Common myeloid progenitor, CD34-positive (primary cell): ENCODE measurements at regions not wholly inside any gene's neighbourhood (a gene's known extent, or its start where the extent isn't known, plus 50 kb on each side); places are given as distances from the start of the nearest gene placed in this dataset.
"Not testable (repeated sequence)": the region's sequence is repeated elsewhere in the genome, so short reads cannot be mapped to it uniquely, and the experiment has no call there.

Source experiments
- CTCF ChIA-PET: fragments of 350-600 bp; sonication (Branson Sonifier 250); formaldehyde crosslinking; loops from one replicate; lab custom pipeline; 2021; ENCODE audit warnings: antibody characterized with exemption; lab: Charles Lee
- POLR2A ChIA-PET: fragments of 350-600 bp; sonication (Branson Sonifier 250); formaldehyde crosslinking; loops from one replicate; lab custom pipeline; 2021; ENCODE audit warnings: antibody characterized with exemption; lab: Charles Lee
- DNase-seq, 3 donors: peaks; one replicate each; pipeline versions ENCODE4 v3.0.0 to v3.0.0-alpha.2; 2013
- H3K27ac ChIP-seq, 2 experiments: 1 replicate in 1 of 2; 2 replicates in 1 of 2; pipeline ENCODE4 v1.7.0; 2013; ENCODE audit warnings: inconsistent platforms in 2 of 2, low read length in 2 of 2, mild to moderate bottlenecking in 2 of 2, low read depth in 1 of 2, moderate library complexity in 1 of 2; ENCODE audit not compliant: severe bottlenecking in 2 of 2, insufficient read depth in 1 of 2, poor library complexity in 1 of 2
- H3K27me3 ChIP-seq, 5 experiments: replicated peaks in 2 of 5; 1 replicate in 3 of 5; 2 replicates in 2 of 5; pipeline versions ENCODE4 v1.6.1 to v1.7.0; 2013; ENCODE audit warnings: low read length in 4 of 5, mild to moderate bottlenecking in 2 of 5, moderate library complexity in 2 of 5, inconsistent platforms in 1 of 5; ENCODE audit not compliant: insufficient read depth in 5 of 5, control insufficient read depth in 4 of 5
- H3K36me3 ChIP-seq, 4 experiments: 1 replicate in 2 of 4; 2 replicates in 2 of 4; pipeline versions ENCODE4 v1.6.1 to v1.7.0; 2013; ENCODE audit warnings: low read length in 3 of 4, control low read depth in 1 of 4, mild to moderate bottlenecking in 1 of 4; ENCODE audit not compliant: control insufficient read depth in 4 of 4, insufficient read depth in 4 of 4
- H3K4me1 ChIP-seq, 4 experiments: 1 replicate in 3 of 4; 2 replicates in 1 of 4; pipeline versions ENCODE4 v1.6.1 to v1.7.1; 2013; ENCODE audit warnings: low read length in 3 of 4, mild to moderate bottlenecking in 3 of 4, control low read depth in 1 of 4, inconsistent platforms in 1 of 4, moderate library complexity in 1 of 4; ENCODE audit not compliant: control insufficient read depth in 4 of 4, insufficient read depth in 4 of 4; ENCODE audit errors: control extremely low read depth in 1 of 4
- H3K4me3 ChIP-seq, 7 experiments: 1 replicate in 4 of 7; 2 replicates in 3 of 7; pipeline versions ENCODE4 v1.5.1 to v1.7.0; 2013; ENCODE audit warnings: mild to moderate bottlenecking in 7 of 7, low read length in 6 of 7, moderate library complexity in 6 of 7, inconsistent platforms in 2 of 7, low read depth in 2 of 7, control low read depth in 1 of 7; ENCODE audit not compliant: insufficient read depth in 4 of 7, control insufficient read depth in 1 of 7; ENCODE audit errors: extremely low read depth in 1 of 7
- H3K9me3 ChIP-seq, 5 experiments: 1 replicate in 4 of 5; 2 replicates in 1 of 5; pipeline versions ENCODE4 v1.6.1 to v1.7.1; 2013; ENCODE audit warnings: low read length in 4 of 5, mild to moderate bottlenecking in 2 of 5, inconsistent platforms in 1 of 5, low read depth in 1 of 5, moderate library complexity in 1 of 5; ENCODE audit not compliant: control insufficient read depth in 4 of 5, insufficient read depth in 2 of 5; ENCODE audit errors: control extremely low read depth in 1 of 5
- WGBS: methylation state at CpG from one replicate; pipeline ENCODE4 v1.1.5; 2013; ENCODE audit not compliant: insufficient coverage; 5-methylcytosine and 5-hydroxymethylcytosine counted together

- no peak overlapping the region for H3K27ac ChIP-seq
- POLR2A ChIA-PET, result no interaction called here
- DNase-seq, result no peak
- no peaks in the 10 kb centered on the region for H3K4me1 ChIP-seq
- H3K9me3 ChIP-seq, result peaks cover 0 to 3% (median 0%) of the 10 kb centered on the region in 5 experiments
- 94% methylated on average over 3 of the region's 3 CpGs for WGBS
- H3K27me3 ChIP-seq, result no peaks in the 10 kb centered on the region
- no peak overlapping the region for H3K4me3 ChIP-seq
- H3K36me3 ChIP-seq, result no peaks in the 10 kb centered on the region
- CTCF ChIA-PET, result no interaction called here
These were observed 85.0 kb upstream of the SEL1L start for GRCh38 chr14:81618695-81619094.

GRCh38 chr14:81619816-81620215, 86.2 kb upstream of the SEL1L start:
- H3K4me3 ChIP-seq, result no peak overlapping the region
- no peak for DNase-seq
- POLR2A ChIA-PET, result no interaction called here
- no peaks in the 10 kb centered on the region for H3K27me3 ChIP-seq
- peaks cover 0 to 2% (median under 1%) of the 10 kb centered on the region in 4 experiments for H3K4me1 ChIP-seq
- H3K9me3 ChIP-seq, result peaks cover 0 to 3% (median 0%) of the 10 kb centered on the region in 5 experiments
- no peaks in the 10 kb centered on the region for H3K36me3 ChIP-seq
- H3K27ac ChIP-seq, result no peak overlapping the region
- 100% methylated on average over 2 of the region's 6 CpGs for WGBS
- CTCF ChIA-PET, result no interaction called here

- DNase-seq, H3K27me3 ChIP-seq, H3K4me3 ChIP-seq, H3K27ac ChIP-seq, CTCF ChIA-PET, H3K9me3 ChIP-seq, POLR2A ChIA-PET, H3K4me1 ChIP-seq, H3K36me3 ChIP-seq: not testable (repeated sequence)
- WGBS, result 98% methylated on average over 45 of the region's 55 CpGs
These were observed 90.2 kb upstream of the SEL1L start for GRCh38 chr14:81623771-81624396.

GRCh38 chr14:81625343-81625742, 91.7 kb upstream of the SEL1L start:
- POLR2A ChIA-PET, result interaction anchor here (0.5 kb wide), 1 partner anchor 127 kb away, joined by 4 read pairs; no protein-coding TSS in a partner anchor
- WGBS, result no CpG with 5 or more reads among the region's 1 CpG
- peak; percentile 16 to 41 (median 35) for DNase-seq
- peaks cover 0 to 2% (median 0%) of the 10 kb centered on the region in 5 experiments for H3K27me3 ChIP-seq
- H3K4me3 ChIP-seq, result no peak overlapping the region
- no peaks in the 10 kb centered on the region for H3K36me3 ChIP-seq
- no peak overlapping the region for H3K27ac ChIP-seq
- peaks cover 0 to 3% (median under 1%) of the 10 kb centered on the region in 4 experiments for H3K4me1 ChIP-seq
- no peaks in the 10 kb centered on the region for H3K9me3 ChIP-seq
- CTCF ChIA-PET, result interaction anchor here (1.0 kb wide), 1 partner anchor 1675 kb away, joined by 3 read pairs; no protein-coding TSS in a partner anchor

- POLR2A ChIA-PET, result no interaction called here
- no peaks in the 10 kb centered on the region for H3K36me3 ChIP-seq
These were observed 98.5 kb upstream of the SEL1L start for GRCh38 chr14:81632157-81632556.

DNA sequence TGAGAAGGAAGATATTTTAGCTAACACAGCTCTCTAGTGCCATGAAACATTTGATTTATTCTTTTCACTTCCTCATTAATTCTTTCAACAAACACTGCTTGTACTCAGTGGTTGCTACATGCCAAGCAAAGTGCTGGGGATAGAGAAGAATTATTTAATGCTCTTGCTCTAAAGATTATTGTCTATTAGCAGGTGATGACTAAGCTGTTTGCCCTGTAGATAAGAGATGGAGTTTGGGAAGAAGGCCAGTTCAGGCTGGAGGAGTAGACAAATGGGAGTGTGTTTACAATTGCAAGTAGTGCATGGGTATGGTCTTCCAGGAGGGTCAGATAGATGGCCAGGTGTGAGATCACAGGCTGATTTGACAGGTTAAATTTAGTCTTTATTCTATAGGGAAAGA, 99.8 kb upstream of the SEL1L start:
- H3K4me1 ChIP-seq, result no peaks in the 10 kb centered on the region
- DNase-seq, result no peak
- no peaks in the 10 kb centered on the region for H3K27me3 ChIP-seq
- POLR2A ChIA-PET, result no interaction called here
- no peak overlapping the region for H3K4me3 ChIP-seq
- H3K9me3 ChIP-seq, result no peaks in the 10 kb centered on the region
- CTCF ChIA-PET, result no interaction called here
- no peak overlapping the region for H3K27ac ChIP-seq
- no peaks in the 10 kb centered on the region for H3K36me3 ChIP-seq

More at GRCh38 chr14:81632157-81632556, 98.5 kb upstream of the SEL1L start:
- H3K27ac ChIP-seq, result no peak overlapping the region
- H3K4me3 ChIP-seq, result no peak overlapping the region
- H3K27me3 ChIP-seq, result no peaks in the 10 kb centered on the region
- no peaks in the 10 kb centered on the region for H3K4me1 ChIP-seq
- DNase-seq, result no peak
- CTCF ChIA-PET, result no interaction called here
- no peaks in the 10 kb centered on the region for H3K9me3 ChIP-seq

DNA sequence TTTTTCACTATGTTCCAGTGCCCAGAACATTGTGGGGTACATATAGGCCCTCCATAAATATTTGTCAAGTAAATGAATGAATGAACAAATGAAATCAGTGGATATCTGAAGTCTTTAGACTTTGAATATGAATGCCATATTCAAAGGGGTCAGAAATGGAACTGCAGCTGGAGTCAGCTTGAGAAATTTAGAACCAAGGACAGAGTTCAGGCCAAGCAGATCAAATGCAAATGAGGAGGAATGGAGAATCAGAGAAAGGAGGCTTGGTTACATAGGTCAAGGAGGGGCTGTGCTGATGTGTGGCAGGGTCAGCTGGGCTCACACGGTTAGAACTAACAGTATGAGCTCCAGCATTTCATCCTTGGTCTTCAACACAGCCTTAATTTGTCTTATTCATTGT, 104.0 kb upstream of the SEL1L start:
- Histone ChIP-seq H3K36me3 (no peaks in the 10 kb centered on the region), H3K27me3 (no peaks in the 10 kb centered on the region), H3K4me3 (no peak overlapping the region), H3K4me1 (no peaks in the 10 kb centered on the region), H3K9me3 (no peaks in the 10 kb centered on the region), H3K27ac (no peak overlapping the region)
- POLR2A ChIA-PET, result no interaction called here
- CTCF ChIA-PET, result no interaction called here
- WGBS, result 86% methylated on average over 1 of the region's 1 CpG
- DNase-seq, result no peak
